CD4-positive, alpha-beta memory T cell (primary cell): ENCODE measurements at regions not wholly inside any gene's neighbourhood (a gene's known extent, or its start where the extent isn't known, plus 50 kb on each side); places are given as distances from the start of the nearest gene placed in this dataset.

ENCODE experiments used
- CTCF ChIA-PET: fragments of 350-600 bp; sonication (Branson Sonifier 250); formaldehyde crosslinking; loops from one replicate; lab custom pipeline; 2021; ENCODE audit warnings: inconsistent platforms; ENCODE audit not compliant: partially characterized antibody; lab: Charles Lee
- POLR2A ChIA-PET: fragments of 350-600 bp; sonication (Branson Sonifier 250); formaldehyde crosslinking; loops from one replicate; lab custom pipeline; 2021; ENCODE audit not compliant: partially characterized antibody; lab: Charles Lee
- DNase-seq, 5 donors: peaks; one replicate each; pipeline versions ENCODE4 v3.0.0 to v3.0.0-alpha.2; 2020 to 2022; ENCODE audit warnings: mixed read lengths in 1 of 5
- H3K27ac ChIP-seq: one replicate; pipeline ENCODE4 v1.7.0; 2013; ENCODE audit warnings: low read depth, low read length
- H3K27me3 ChIP-seq: 2 replicates; pipeline ENCODE4 v1.7.0; 2013; ENCODE audit warnings: mild to moderate bottlenecking, low read length, moderate library complexity; ENCODE audit not compliant: insufficient read depth
- H3K36me3 ChIP-seq: 2 replicates; pipeline ENCODE4 v1.7.0; 2013; ENCODE audit warnings: mild to moderate bottlenecking, low read length, moderate library complexity; ENCODE audit not compliant: insufficient read depth
- H3K4me1 ChIP-seq: 2 replicates; pipeline ENCODE4 v1.7.0; 2013; ENCODE audit warnings: mild to moderate bottlenecking, low read length, moderate library complexity; ENCODE audit not compliant: insufficient read depth
- H3K4me3 ChIP-seq, 2 donors: one replicate each; pipeline ENCODE4 v1.7.0; 2013; ENCODE audit warnings: low read length in 2 of 2, mild to moderate bottlenecking in 1 of 2
- H3K9me3 ChIP-seq, 2 donors: one replicate each; pipeline ENCODE4 v1.7.0; 2013; ENCODE audit warnings: low read length in 2 of 2, control low read depth in 1 of 2; ENCODE audit not compliant: control insufficient read depth in 1 of 2
- H3K27ac Mint-ChIP-seq, 7 donors: one replicate each; pipeline ENCODE4 v1.8.0; 2020 to 2021; ENCODE audit warnings: mixed read lengths in 7 of 7, mild to moderate bottlenecking in 6 of 7, inconsistent platforms in 3 of 7, moderate library complexity in 3 of 7
- H3K27me3 Mint-ChIP-seq, 2 donors: one replicate each; pipeline ENCODE4 v1.8.0; 2020 to 2021; ENCODE audit warnings: mixed read lengths in 2 of 2
- H3K36me3 Mint-ChIP-seq, 2 donors: one replicate each; pipeline ENCODE4 v1.8.0; 2020 to 2021; ENCODE audit warnings: mixed read lengths in 2 of 2, inconsistent platforms in 1 of 2, mild to moderate bottlenecking in 1 of 2
- H3K4me1 Mint-ChIP-seq, 4 donors: one replicate each; pipeline ENCODE4 v1.8.0; 2020 to 2021; ENCODE audit warnings: mixed read lengths in 4 of 4, mild to moderate bottlenecking in 1 of 4
- H3K4me3 Mint-ChIP-seq, 8 donors: one replicate each; pipeline ENCODE4 v1.8.0; 2020 to 2021; ENCODE audit warnings: mixed read lengths in 8 of 8, mild to moderate bottlenecking in 7 of 8, moderate library complexity in 6 of 8, inconsistent platforms in 3 of 8
- H3K9me3 Mint-ChIP-seq, 8 donors: one replicate each; pipeline ENCODE4 v1.8.0; 2020 to 2021; ENCODE audit warnings: mixed read lengths in 8 of 8, mild to moderate bottlenecking in 5 of 8, inconsistent platforms in 3 of 8, moderate library complexity in 1 of 8
- intact Hi-C: fragments of 100-400 bp; cut with micrococcal nuclease; formaldehyde crosslinking; loops from one replicate; pipeline ENCODE4 v1.15.1; 2023

GRCh38 chr6:105713474-105714118, 310.7 kb upstream of the PREP start:
- Mint-ChIP-seq H3K4me3 (no peak overlapping the region), H3K36me3 (peaks cover 5 to 11% of the 10 kb centered on the region in 2 donors), H3K27ac (no peak overlapping the region), H3K4me1 (peaks cover 0 to 4% (median 0%) of the 10 kb centered on the region in 4 donors), H3K9me3 (peaks cover 6 to 31% (median 23%) of the 10 kb centered on the region in 8 donors), H3K27me3 (peaks cover 0 to 2% of the 10 kb centered on the region in 2 donors)
- ChIA-PET CTCF (no interaction called here), POLR2A (no interaction called here)
- Histone ChIP-seq H3K27me3 (no peaks in the 10 kb centered on the region), H3K4me1 (no peaks in the 10 kb centered on the region), H3K4me3 (no peak overlapping the region), H3K9me3 (no peaks in the 10 kb centered on the region), H3K36me3 (no peaks in the 10 kb centered on the region), H3K27ac (no peak overlapping the region)
- no peak for DNase-seq
- intact Hi-C loops, result no loop called here

GRCh38 chr6:105711216-105711615, 308.3 kb upstream of the PREP start:
- POLR2A ChIA-PET, result no interaction called here
- intact Hi-C loops, result no loop called here
- H3K36me3 Mint-ChIP-seq, result peaks cover 5 to 11% of the 10 kb centered on the region in 2 donors
- no peaks in the 10 kb centered on the region for H3K27me3 ChIP-seq
- no peak overlapping the region for H3K4me3 ChIP-seq
- CTCF ChIA-PET, result no interaction called here
- H3K4me1 Mint-ChIP-seq, result peaks cover 0 to 4% (median 0%) of the 10 kb centered on the region in 4 donors
- DNase-seq, result no peak
- peaks cover 6 to 31% (median 23%) of the 10 kb centered on the region in 8 donors for H3K9me3 Mint-ChIP-seq
- no peak overlapping the region for H3K4me3 Mint-ChIP-seq
- H3K27ac ChIP-seq, result no peak overlapping the region
- H3K27ac Mint-ChIP-seq, result no peak overlapping the region
- no peaks in the 10 kb centered on the region for H3K36me3 ChIP-seq
- H3K27me3 Mint-ChIP-seq, result peaks cover under 1 to 2% of the 10 kb centered on the region in 2 donors
- H3K9me3 ChIP-seq, result no peaks in the 10 kb centered on the region
- no peaks in the 10 kb centered on the region for H3K4me1 ChIP-seq

GRCh38 chr6:105705608-105706007, 302.7 kb upstream of the PREP start:
- H3K9me3 Mint-ChIP-seq, result peaks cover 0 to 7% (median 4%) of the 10 kb centered on the region in 8 donors
- intact Hi-C loops, result no loop called here
- Histone ChIP-seq H3K27ac (no peak overlapping the region), H3K9me3 (no peaks in the 10 kb centered on the region), H3K27me3 (no peaks in the 10 kb centered on the region), H3K36me3 (no peaks in the 10 kb centered on the region), H3K4me3 (no peak overlapping the region), H3K4me1 (no peaks in the 10 kb centered on the region)
- H3K27me3 Mint-ChIP-seq, result peaks cover 0 to 2% of the 10 kb centered on the region in 2 donors
- CTCF ChIA-PET, result no interaction called here
- DNase-seq, result no peak
- H3K4me1 Mint-ChIP-seq, result no peaks in the 10 kb centered on the region
- H3K4me3 Mint-ChIP-seq, result no peak overlapping the region
- POLR2A ChIA-PET, result no interaction called here
- no peak overlapping the region for H3K27ac Mint-ChIP-seq
- no peaks in the 10 kb centered on the region for H3K36me3 Mint-ChIP-seq

- ChIA-PET CTCF (no interaction called here), POLR2A (no interaction called here)
- Mint-ChIP-seq H3K27me3 (no peaks in the 10 kb centered on the region), H3K9me3 (peaks cover 0 to 1% (median 0%) of the 10 kb centered on the region in 8 donors), H3K27ac (no peak overlapping the region), H3K36me3 (no peaks in the 10 kb centered on the region), H3K4me3 (no peak overlapping the region), H3K4me1 (no peaks in the 10 kb centered on the region)
- no peak overlapping the region for H3K27ac ChIP-seq
- H3K4me1 ChIP-seq, result no peaks in the 10 kb centered on the region
- DNase-seq, result no peak
- H3K36me3 ChIP-seq, result no peaks in the 10 kb centered on the region
- no peaks in the 10 kb centered on the region for H3K9me3 ChIP-seq
- no peak overlapping the region for H3K4me3 ChIP-seq
- H3K27me3 ChIP-seq, result no peaks in the 10 kb centered on the region
- intact Hi-C loops, result no loop called here
These were observed 292.6 kb upstream of the PREP start for GRCh38 chr6:105695461-105695860.

GRCh38 chr6:105692613-105693215, 289.8 kb upstream of the PREP start:
- no peak for DNase-seq
- Histone ChIP-seq H3K27me3 (no peaks in the 10 kb centered on the region), H3K4me3 (no peak overlapping the region), H3K9me3 (no peaks in the 10 kb centered on the region), H3K27ac (no peak overlapping the region), H3K36me3 (no peaks in the 10 kb centered on the region), H3K4me1 (no peaks in the 10 kb centered on the region)
- no peak overlapping the region for H3K4me3 Mint-ChIP-seq
- H3K27me3 Mint-ChIP-seq, result peaks cover 0 to 1% of the 10 kb centered on the region in 2 donors
- no peaks in the 10 kb centered on the region for H3K36me3 Mint-ChIP-seq
- H3K4me1 Mint-ChIP-seq, result no peaks in the 10 kb centered on the region
- intact Hi-C loops, result no loop called here
- ChIA-PET POLR2A (no interaction called here), CTCF (interaction anchor here (0.7 kb wide), 1 partner anchor 50 kb away, joined by 3 read pairs; no protein-coding TSS in a partner anchor)
- H3K27ac Mint-ChIP-seq, result no peak overlapping the region
- H3K9me3 Mint-ChIP-seq, result peaks cover 0 to 10% (median 5%) of the 10 kb centered on the region in 8 donors

GRCh38 chr6:105691971-105692370, 289.1 kb upstream of the PREP start:
- Mint-ChIP-seq H3K36me3 (no peaks in the 10 kb centered on the region), H3K4me1 (no peaks in the 10 kb centered on the region), H3K9me3 (peaks cover 2 to 18% (median 12%) of the 10 kb centered on the region in 8 donors), H3K4me3 (no peak overlapping the region), H3K27me3 (peaks cover 0 to 1% of the 10 kb centered on the region in 2 donors), H3K27ac (no peak overlapping the region)
- no peak overlapping the region for H3K4me3 ChIP-seq
- DNase-seq, result no peak
- ChIA-PET CTCF (no interaction called here), POLR2A (no interaction called here)
- no peaks in the 10 kb centered on the region for H3K27me3 ChIP-seq
- H3K4me1 ChIP-seq, result no peaks in the 10 kb centered on the region
- intact Hi-C loops, result no loop called here
- peaks cover 0 to 4% of the 10 kb centered on the region in 2 donors for H3K9me3 ChIP-seq
- no peak overlapping the region for H3K27ac ChIP-seq
- no peaks in the 10 kb centered on the region for H3K36me3 ChIP-seq

GRCh38 chr6:105691081-105691480, 288.2 kb upstream of the PREP start:
- no peaks in the 10 kb centered on the region for H3K4me1 Mint-ChIP-seq
- no peak overlapping the region for H3K4me3 Mint-ChIP-seq
- H3K27ac Mint-ChIP-seq, result no peak overlapping the region
- intact Hi-C loops, result no loop called here
- Histone ChIP-seq H3K27me3 (no peaks in the 10 kb centered on the region), H3K36me3 (no peaks in the 10 kb centered on the region), H3K9me3 (peaks cover 0 to 4% of the 10 kb centered on the region in 2 donors), H3K4me3 (no peak overlapping the region), H3K27ac (no peak overlapping the region), H3K4me1 (no peaks in the 10 kb centered on the region)
- H3K9me3 Mint-ChIP-seq, result peaks cover 4 to 26% (median 19%) of the 10 kb centered on the region in 8 donors
- POLR2A ChIA-PET, result no interaction called here
- CTCF ChIA-PET, result no interaction called here
- no peak for DNase-seq
- H3K27me3 Mint-ChIP-seq, result peaks cover 0 to 1% of the 10 kb centered on the region in 2 donors
- peaks cover 0 to 4% of the 10 kb centered on the region in 2 donors for H3K36me3 Mint-ChIP-seq
